ENCODE measurements at regions not wholly inside any gene's neighbourhood (a gene's known extent, or its start where the extent isn't known, plus 50 kb on each side); places are given as distances from the start of the nearest gene placed in this dataset.
"Not testable (repeated sequence)": the region's sequence is repeated elsewhere in the genome, so short reads cannot be mapped to it uniquely, and the experiment has no call there.

DNA sequence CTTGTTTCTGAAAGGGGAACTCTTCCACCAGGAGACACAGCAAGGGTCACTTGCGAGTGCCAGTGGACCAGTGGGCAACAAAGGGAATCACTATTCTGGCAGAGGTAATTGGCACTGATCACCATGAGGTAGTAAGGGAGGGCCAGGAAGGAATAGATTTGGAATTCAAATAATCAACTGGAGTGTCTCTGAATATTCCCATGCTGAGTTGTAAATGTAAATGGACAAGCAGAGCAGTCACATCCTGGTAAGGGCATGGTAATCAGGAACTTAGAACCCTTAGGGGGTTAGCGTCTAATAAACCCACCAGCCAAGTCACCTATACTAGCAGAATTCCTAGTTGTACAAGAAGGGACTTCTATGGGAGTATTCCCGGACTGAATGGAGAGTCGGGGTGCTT lies 178.5 kb upstream of the UGT8 start:
- DNase-seq (ENCODE audit: insufficient read length): no peak
- FAIRE-seq: no peak
- TF ChIP-seq POLR2AphosphoS5 (IDR thresholded peaks at IDR 0.05; ENCODE audit: low read depth, low read length): no peak
- no peak for TF ChIP-seq TAF1 (IDR thresholded peaks at IDR 0.05; ENCODE audit: borderline replicate concordance, low read depth, low read length)
- TF ChIP-seq POLR2A (IDR thresholded peaks at IDR 0.05; ENCODE audit: low read depth, low read length): no peak

DNA sequence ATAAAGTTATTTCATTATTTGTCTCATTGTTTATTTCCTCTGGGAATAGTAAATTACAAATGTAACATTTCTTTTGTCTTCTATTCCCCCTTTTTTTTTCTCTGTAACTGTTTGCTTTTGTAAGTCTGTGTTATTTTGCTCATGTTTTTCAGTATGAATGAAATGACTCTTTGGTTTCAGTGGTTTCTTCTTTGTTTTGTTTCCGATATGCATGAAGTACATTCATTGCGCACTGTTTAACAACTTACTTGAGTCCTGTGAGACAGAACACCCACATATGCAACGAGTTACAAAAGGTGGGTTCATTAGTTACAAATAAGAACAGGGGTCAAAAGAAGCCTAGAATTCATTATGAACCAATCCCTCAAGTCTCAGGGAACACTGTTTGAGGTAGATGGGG lies 175.0 kb upstream of the UGT8 start:
- DNase-seq (ENCODE audit: insufficient read length) (no peak), FAIRE-seq (peak; percentile 74)
- TF ChIP-seq TAF1 (IDR thresholded peaks at IDR 0.05; ENCODE audit: borderline replicate concordance, low read depth, low read length) (no peak), POLR2A (IDR thresholded peaks at IDR 0.05; ENCODE audit: low read depth, low read length) (no peak), POLR2AphosphoS5 (IDR thresholded peaks at IDR 0.05; ENCODE audit: low read depth, low read length) (no peak)

DNA sequence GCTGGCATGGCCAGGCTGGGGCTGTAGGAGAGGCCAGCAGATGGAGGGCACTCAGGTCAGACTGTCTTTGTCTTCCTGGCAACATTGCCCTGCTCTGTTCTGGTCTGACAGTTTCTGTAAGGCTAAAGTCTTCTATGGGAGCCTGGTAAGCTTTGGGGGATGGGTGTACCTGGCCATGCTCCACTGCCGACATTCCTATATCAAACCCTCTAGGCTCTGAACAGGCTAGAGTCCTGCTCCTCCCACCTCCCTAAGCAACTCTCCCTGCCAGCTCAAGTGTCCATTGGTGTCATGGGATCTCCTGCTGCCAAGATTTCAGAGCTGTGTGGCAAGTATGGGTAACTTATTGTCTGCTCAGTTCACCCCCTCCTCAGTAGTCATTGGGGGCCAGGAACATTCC lies 163.5 kb upstream of the UGT8 start:
- DNase-seq (ENCODE audit: insufficient read length): no peak
- no peak for FAIRE-seq
- TF ChIP-seq TAF1 (IDR thresholded peaks at IDR 0.05; ENCODE audit: borderline replicate concordance, low read depth, low read length) (no peak), POLR2A (IDR thresholded peaks at IDR 0.05; ENCODE audit: low read depth, low read length) (no peak), POLR2AphosphoS5 (IDR thresholded peaks at IDR 0.05; ENCODE audit: low read depth, low read length) (no peak)

DNA sequence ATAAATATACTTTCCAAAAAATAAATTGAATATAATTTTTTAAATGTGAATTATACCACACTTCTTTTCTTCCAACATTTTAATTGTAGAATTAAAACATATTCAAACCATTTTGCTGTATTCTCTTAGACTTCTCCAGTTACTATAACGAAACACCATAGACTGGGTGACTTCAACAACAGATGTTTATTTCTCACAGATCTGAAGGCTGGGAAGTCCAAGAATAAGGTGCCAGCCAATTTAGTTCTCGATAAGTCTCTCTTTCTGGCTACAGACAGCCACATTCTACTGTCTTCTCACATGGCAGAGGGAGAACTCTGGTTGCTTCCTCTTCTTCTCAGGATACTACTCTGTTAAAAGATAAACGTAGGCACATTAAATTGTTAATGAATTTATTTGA lies 155.8 kb upstream of the UGT8 start:
- FAIRE-seq: no peak
- no peak for DNase-seq (ENCODE audit: insufficient read length)
- TF ChIP-seq POLR2AphosphoS5 (IDR thresholded peaks at IDR 0.05; ENCODE audit: low read depth, low read length): no peak
- no peak for TF ChIP-seq TAF1 (IDR thresholded peaks at IDR 0.05; ENCODE audit: borderline replicate concordance, low read depth, low read length)

DNA sequence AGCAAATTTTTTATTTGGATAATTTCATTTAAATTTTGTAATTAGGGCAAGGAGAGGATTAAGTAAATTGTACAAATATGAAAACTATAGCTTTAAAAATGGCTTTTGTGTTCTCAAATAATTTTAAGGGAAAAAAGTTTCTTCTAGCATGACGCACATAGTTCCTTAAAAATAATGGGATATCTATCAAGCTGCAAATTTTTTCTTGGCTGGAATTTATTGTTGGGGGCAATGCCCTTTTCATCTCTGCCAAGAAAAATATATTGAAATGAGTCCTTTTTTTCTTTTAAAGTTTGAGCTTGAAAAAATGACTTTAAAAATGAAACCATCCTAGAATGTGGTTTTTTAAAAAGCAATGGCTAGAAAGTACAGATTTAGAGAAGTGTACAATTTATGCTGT lies 154.4 kb upstream of the UGT8 start:
- FAIRE-seq (no peak), DNase-seq (ENCODE audit: insufficient read length) (no peak)
- TF ChIP-seq TAF1 (IDR thresholded peaks at IDR 0.05; ENCODE audit: borderline replicate concordance, low read depth, low read length) (no peak), POLR2A (IDR thresholded peaks at IDR 0.05; ENCODE audit: low read depth, low read length) (no peak), POLR2AphosphoS5 (IDR thresholded peaks at IDR 0.05; ENCODE audit: low read depth, low read length) (no peak)

DNA sequence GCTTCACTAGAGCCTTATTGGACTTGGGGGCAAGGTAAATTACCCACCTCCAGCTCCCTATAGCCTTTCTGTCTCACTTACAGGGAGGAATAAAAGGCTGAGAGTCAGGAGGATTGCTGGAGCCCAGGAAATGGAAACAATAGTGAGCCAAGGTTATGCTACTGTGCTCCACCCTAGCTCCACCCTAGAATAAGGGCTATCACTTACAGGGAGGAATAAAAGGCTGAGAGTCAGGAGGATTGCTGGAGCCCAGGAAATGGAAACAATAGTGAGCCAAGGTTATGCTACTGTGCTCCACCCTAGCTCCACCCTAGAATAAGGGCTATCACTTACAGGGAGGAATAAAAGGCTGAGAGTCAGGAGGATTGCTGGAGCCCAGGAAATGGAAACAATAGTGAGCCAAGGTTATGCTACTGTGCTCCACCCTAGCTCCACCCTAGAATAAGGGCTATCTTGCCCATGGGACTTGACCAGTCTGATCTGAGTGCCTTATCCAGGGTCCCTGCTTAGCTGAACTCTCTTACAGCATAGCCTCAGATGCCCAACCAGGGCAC lies 150.6 kb upstream of the UGT8 start:
- not testable (repeated sequence) for FAIRE-seq; DNase-seq (ENCODE audit: insufficient read length)

DNA sequence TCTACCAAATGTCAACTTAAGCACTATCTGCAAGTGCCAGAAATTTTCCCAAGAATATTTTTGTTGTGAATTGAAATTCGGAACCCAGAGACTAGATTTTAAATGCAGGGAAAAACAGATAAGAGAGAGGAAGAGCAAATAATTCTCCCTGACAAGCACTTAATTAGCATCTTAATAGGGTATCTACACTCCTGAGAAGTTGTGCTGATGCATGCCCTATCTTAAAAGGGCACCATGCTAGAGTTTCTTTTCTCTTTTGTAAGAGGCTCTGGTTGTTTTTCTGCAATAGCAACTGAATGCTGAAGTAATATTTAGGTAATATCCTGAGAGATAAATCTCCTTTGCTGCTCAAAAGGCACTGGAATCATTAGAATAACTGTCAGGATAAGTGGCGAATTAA lies 139.9 kb upstream of the UGT8 start:
- FAIRE-seq (no peak), DNase-seq (ENCODE audit: insufficient read length) (no peak)
- TF ChIP-seq POLR2A (IDR thresholded peaks at IDR 0.05; ENCODE audit: low read depth, low read length) (no peak), TAF1 (IDR thresholded peaks at IDR 0.05; ENCODE audit: borderline replicate concordance, low read depth, low read length) (no peak), POLR2AphosphoS5 (IDR thresholded peaks at IDR 0.05; ENCODE audit: low read depth, low read length) (no peak)

DNA sequence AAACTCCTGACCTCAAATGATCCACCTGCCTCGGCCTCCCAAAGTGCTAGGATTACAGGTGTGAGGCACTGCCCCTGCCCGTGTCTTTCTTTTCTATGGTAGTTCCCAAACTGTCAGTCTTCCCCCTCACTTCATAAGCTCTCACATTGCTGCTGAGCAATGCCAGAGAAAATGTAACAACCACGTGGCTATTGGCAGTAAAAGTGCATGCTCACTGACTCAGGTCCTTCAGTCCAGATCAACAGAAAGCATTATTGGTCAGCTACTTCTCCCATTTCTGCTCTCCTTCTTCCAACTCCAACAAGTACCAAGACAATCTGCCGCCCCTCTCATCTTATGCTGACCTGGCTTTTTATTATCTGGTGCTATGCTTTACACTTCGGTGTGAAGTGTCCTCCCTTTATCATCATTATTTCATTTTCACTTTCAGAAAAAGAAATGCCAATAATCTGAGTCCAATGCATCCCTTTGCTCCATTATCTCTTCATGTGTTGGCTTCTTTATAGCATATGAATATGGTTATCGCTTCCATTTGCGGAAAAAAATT lies 133.8 kb upstream of the UGT8 start:
- TF ChIP-seq TAF1 (IDR thresholded peaks at IDR 0.05; ENCODE audit: borderline replicate concordance, low read depth, low read length): no peak
- TF ChIP-seq POLR2AphosphoS5 (IDR thresholded peaks at IDR 0.05; ENCODE audit: low read depth, low read length): no peak
- TF ChIP-seq POLR2A (IDR thresholded peaks at IDR 0.05; ENCODE audit: low read depth, low read length): no peak
- FAIRE-seq (no peak), DNase-seq (ENCODE audit: insufficient read length) (no peak)

DNA sequence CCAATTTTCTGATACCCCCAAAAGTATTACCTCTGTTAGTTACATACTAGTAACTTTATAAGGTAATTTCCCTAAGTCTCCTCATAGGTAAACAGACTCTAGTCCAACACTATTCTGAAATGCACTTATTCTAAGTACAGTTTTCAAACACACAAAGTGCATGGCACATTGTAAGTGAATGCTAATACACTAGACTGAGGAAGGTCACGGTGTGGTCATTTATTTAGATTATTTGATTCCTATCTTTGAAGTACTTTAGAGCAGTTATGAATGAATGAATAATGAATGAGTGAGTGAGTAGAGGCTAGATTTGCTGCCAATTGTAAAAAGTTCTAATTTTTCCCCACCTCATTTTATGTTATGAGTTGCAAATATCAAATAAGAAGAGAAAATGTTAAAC lies 132.8 kb upstream of the UGT8 start:
- no peak for FAIRE-seq
- no peak for DNase-seq (ENCODE audit: insufficient read length)
- TF ChIP-seq POLR2A (IDR thresholded peaks at IDR 0.05; ENCODE audit: low read depth, low read length) (no peak), POLR2AphosphoS5 (IDR thresholded peaks at IDR 0.05; ENCODE audit: low read depth, low read length) (no peak), TAF1 (IDR thresholded peaks at IDR 0.05; ENCODE audit: borderline replicate concordance, low read depth, low read length) (no peak)

DNA sequence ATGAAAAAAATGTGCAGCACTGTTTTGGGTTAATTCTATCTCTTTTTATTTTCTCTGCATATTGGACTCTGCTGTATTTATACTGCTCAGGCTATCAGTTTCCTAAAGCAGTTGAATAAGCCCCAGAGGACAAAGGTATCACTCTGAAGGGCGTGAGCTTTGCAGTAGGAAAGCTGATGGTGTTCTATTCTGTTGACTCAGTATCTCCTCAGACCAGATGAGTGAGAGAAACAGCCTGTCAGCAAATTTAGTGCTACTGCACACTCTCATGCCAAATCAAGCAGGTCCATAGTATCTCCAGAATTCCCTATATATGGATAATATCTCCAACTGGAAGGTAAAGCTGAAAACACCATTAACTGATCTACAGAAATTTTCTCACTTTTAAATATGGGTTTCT lies 132.3 kb upstream of the UGT8 start:
- DNase-seq (ENCODE audit: insufficient read length): no peak
- TF ChIP-seq POLR2A (IDR thresholded peaks at IDR 0.05; ENCODE audit: low read depth, low read length): no peak
- FAIRE-seq: no peak

DNA sequence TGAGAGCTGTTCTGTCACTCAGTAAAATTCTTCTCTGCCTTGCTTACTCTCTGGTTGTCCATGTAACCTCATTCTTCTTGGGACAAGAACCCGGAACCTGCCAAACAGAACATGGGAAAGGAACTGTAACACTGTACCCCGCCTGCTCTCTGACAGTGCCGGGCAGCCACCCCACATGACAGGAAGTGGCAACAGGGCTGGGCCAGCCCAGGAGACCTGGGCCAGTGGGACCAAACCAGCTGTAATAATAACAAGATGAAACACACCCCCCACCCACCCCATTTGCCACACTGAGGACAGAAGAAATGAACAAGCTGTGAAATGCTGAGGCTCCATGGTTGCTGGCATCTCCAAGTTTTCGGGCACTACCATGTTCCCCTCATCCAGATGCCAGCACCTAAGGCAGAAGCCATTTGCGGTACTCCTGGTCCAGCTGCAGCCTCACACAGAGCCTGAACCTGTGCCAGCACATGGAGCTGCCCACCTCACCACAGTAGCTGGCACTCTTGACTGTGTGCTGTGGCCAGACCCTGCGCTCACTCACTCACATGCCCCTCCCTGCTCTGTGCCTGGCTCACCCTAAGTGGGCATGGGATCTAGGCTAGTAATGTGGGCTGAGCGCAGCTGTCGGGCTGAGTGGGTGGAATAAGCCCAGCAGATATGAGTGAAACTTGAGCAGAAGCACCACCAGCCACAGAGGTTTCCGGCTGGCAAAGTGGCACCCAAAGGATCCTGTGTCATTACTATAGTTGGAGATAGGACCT lies 126.2 kb upstream of the UGT8 start:
- no peak for TF ChIP-seq POLR2AphosphoS5 (IDR thresholded peaks at IDR 0.05; ENCODE audit: low read depth, low read length)
- no peak for TF ChIP-seq POLR2A (IDR thresholded peaks at IDR 0.05; ENCODE audit: low read depth, low read length)
- no peak for TF ChIP-seq TAF1 (IDR thresholded peaks at IDR 0.05; ENCODE audit: borderline replicate concordance, low read depth, low read length)
- FAIRE-seq (no peak), DNase-seq (ENCODE audit: insufficient read length) (no peak)

DNA sequence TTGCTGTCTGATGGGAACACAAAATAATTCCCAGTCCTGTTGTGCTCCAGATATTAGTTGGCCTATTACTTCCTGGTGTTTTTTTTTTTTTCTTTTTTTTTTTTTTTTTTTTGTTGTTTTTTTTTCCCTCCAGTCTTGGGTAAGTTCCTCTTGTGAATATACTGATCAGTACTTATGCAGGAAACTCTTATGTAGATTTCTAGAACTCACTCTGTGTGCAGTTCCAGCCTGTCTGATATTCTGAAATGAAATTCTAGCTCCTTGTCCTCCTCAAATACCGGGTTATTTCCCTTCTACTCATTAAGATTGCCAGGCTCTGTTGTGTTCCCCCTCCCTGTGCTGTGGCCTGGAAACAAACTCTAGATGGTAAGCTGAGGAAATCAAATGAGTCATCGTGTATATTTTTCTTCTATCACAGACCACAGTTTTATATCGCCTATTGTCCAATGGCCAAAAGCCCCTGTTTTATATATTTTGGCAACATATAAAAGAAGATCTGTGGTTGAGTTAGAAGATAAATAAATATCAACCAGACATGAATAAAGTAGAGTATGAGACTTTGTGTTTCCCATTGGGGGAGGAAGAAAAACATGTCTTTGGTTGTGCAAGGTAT lies 124.3 kb upstream of the UGT8 start:
- TF ChIP-seq POLR2AphosphoS5 (IDR thresholded peaks at IDR 0.05; ENCODE audit: low read depth, low read length) (no peak), POLR2A (IDR thresholded peaks at IDR 0.05; ENCODE audit: low read depth, low read length) (no peak), TAF1 (IDR thresholded peaks at IDR 0.05; ENCODE audit: borderline replicate concordance, low read depth, low read length) (no peak)
- FAIRE-seq (no peak), DNase-seq (ENCODE audit: insufficient read length) (no peak)
